ENCODE measurements at regions not wholly inside any gene's neighbourhood (a gene's known extent, or its start where the extent isn't known, plus 50 kb on each side); places are given as distances from the start of the nearest gene placed in this dataset.
"Not testable (repeated sequence)": the region's sequence is repeated elsewhere in the genome, so short reads cannot be mapped to it uniquely, and the experiment has no call there.

GRCh38 chr9:87338088-87338989 lies 159.3 kb upstream of the DAPK1 start:
- no peak for DNase-seq

- DNase-seq = no peak
Measured at GRCh38 chr9:87340391-87340790, 157.3 kb upstream of the DAPK1 start.

DNA sequence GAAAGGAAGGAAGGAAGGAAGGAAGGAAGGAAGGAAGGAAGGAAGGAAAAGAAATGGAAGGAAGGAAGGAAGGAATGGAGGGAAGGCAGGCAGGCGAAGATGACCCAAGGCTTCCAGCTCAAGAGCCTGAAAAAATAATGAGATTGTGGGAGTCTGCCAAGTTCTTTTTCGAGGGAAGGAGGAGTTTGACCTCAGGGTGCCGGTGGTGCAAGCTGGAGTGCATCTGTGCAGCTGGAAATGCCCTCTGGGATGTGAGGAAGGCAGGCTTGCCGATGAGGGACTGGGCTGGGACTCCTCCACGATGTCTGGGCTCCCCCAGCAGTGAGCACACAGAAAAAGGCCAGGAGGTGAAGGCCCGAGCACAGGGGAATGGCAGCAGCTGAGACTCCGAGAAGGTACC lies 154.9 kb upstream of the DAPK1 start:
- DNase-seq = no peak

DNA sequence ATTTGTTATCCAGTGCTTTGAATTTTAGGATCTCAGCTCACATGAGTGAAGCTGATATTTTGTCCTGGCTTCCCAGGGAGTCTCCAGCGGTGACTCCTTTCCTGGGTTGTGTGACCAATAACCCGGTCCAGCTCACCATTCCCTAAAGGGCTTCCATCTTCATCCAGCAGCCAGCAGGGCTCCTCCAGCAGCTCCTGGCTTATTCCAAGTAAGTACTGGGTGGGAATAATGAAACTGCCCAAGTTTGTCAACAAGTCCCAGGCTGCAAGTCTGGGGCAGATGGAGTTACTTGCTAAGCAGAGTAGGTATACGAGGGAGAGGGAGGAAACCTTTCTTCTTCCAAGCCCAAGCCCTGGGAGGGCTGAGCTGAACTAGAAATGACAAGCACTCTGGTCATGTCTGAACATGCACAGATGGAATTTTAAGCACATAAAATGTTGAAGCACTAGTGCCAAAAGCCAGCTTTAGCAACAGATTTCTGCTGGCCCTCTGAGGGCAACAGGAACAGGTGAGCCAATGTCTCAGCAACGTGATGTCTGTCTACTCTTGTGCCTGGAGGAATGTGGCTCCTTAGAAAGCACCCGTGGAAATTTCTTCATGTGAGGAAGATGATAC lies 153.7 kb upstream of the DAPK1 start:
- no peak for DNase-seq

- no peak for DNase-seq
Measured at GRCh38 chr9:87346061-87346665, 151.5 kb upstream of the DAPK1 start.

DNA sequence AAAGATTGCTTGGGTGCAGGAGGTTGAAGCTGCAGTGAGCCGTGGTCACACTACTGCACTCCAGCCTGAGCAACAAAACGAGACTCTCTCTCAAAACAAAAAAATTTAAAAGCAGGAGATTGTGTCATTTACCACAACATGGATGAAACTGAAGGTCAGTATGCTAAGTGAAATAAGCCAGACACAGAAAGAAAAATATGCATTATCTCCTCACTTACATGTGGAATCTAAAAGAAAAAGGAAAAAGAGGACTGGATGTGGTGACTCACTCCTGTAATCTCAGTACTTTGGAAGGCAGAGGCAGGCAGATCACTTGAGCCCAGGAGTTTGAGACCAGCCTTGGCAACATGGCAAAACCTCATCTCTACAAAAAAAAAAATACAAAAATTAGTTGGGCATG lies 146.8 kb upstream of the DAPK1 start:
- no peak for DNase-seq

- no peak for DNase-seq
Measured at GRCh38 chr9:87353301-87353700, 144.4 kb upstream of the DAPK1 start.

- DNase-seq = no peak
Measured at GRCh38 chr9:87354147-87354546, 143.5 kb upstream of the DAPK1 start.

- DNase-seq = no peak
Measured at GRCh38 chr9:87357600-87357999, 140.1 kb upstream of the DAPK1 start.

GRCh38 chr9:87359264-87359663 lies 138.4 kb upstream of the DAPK1 start:
- DNase-seq = no peak

GRCh38 chr9:87359958-87360601 lies 137.6 kb upstream of the DAPK1 start:
- DNase-seq = no peak

- DNase-seq = no peak
Measured at GRCh38 chr9:87370049-87370685, 127.5 kb upstream of the DAPK1 start.

DNA sequence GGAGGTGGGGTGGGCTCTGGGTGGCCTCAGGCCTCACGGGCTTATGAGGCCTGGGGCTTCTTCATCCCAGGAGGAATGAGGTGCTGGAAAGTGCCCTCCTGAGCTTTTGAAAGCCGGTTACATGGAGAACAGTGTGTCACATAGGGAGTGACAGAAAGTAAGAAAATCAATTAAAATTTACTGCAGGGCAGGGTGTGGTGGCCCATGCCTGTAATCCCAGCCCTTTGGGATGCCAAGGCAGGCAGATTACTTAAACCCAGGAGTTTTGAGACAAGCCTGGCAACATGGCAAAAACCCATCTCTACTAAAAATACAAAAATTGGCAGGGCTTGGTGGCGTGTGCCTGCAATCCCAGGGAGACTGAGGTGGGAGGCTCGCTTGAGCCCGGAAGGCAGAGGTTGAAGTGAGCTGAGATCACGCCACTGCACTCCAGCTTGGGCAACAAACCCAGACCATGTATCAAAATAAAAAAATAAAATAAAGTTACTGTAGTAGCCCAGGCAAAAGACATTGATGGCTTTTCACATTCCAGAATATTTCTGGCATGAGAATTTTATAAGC lies 125.8 kb upstream of the DAPK1 start:
- DNase-seq = no peak

GRCh38 chr9:87372356-87372851 lies 125.3 kb upstream of the DAPK1 start:
- DNase-seq = no peak

GRCh38 chr9:87374023-87374919 lies 123.4 kb upstream of the DAPK1 start:
- DNase-seq = not testable (repeated sequence)

DNA sequence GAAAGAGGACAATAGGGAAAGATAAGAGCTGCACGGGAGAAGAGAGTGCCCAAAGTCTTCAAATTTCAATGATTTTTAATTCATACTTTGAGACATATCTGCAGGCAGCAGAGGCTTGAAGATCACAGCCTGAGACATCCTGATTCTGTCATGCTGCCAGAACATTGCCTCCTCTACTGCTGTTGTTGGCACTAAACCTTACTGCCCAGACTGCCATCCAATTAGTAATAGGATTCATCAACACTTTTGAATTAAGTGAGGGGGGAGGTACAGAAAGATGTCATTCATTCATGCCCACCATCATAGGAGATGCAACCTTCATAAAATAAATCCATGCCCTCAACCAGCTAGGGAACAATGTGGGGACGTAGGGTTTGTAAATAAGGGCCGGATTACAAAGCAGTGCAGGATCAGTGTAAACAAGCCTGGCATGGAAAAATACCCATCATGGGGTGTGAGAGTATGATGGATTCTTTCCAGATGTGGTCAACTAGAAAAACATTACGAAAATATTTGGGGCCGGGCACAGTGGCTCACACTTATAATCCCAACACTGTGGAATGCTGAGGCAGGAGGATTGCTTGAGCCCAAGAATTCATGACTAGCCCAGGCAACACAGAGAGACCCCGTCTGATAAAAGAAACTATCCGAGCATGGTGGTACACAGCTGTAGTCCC lies 122.1 kb upstream of the DAPK1 start:
- no peak for DNase-seq

GRCh38 chr9:87378676-87379075 lies 119.0 kb upstream of the DAPK1 start:
- DNase-seq = no peak

DNA sequence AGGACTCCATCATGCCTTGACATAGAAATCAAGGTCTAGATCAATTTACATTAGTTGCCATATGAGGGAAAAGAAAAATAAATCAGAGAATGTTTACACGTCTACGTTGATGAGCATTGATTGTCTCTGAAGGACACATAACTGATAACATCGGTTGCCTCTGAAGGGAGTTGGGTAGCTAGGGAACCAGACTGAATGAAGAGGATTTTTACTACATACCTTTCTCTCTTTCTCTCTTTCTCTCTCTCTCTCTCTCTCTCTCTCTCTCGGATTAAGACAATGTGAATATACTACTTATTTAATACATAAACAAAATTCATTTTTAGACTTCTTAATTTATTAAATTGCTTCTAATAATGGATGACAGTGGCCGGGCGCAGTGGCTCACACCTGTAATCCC lies 118.4 kb upstream of the DAPK1 start:
- no peak for DNase-seq

DNA sequence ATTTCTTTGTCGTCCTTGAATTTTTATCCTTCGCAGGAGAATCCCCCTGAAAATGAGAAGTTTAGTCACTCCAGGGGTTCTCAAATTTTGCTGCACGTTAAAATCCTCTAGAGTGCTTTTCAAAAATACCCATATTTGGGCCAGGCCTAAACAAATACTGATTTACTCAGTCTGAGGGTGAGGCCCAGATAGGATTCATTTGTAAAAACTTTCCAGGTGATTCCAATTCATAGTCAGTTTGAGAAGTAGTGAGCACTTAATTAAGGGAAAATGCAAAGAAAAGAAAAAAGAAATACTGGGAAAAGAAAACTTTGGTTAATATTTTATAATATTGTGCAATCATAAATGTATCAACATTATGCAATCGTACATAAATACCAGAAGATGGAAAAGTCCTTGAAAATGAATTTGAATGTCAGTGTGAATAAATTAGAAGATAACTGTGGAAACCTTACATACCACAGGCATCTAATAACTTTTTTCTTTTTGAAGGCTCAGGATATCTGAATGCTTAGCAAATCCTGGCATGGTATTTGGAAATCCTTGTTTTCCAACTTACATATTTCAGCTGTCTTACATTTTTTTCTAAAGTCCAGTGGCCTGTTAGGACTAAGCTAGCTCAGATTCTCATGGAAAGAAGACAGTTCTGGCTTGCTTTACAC lies 116.5 kb upstream of the DAPK1 start:
- no peak for DNase-seq

DNA sequence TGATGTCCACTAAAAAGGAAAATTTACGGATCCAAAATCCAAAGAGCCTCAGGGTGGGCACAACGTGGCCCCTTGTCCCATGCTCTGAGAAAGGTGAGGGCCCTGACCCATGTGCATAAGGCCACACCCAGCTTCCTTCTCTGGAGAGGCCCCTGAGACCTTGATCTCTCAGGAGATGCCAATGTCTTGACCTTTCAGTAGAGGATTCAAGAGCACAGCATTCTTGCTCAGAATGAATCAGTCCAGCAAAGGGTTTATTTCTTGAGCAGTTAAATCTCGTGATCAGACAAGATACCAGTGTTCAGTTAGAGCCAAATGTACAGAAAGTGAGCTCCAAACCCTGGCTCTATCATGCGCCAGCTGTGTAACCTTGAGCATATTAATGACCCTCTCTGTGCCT lies 115.9 kb upstream of the DAPK1 start:
- no peak for DNase-seq
